DMS 273 treated with DMSO at 0.1 percent for 48 hours (cell line): ENCODE measurements at regions not wholly inside any gene's neighbourhood (a gene's known extent, or its start where the extent isn't known, plus 50 kb on each side); places are given as distances from the start of the nearest gene placed in this dataset.
"Not testable (repeated sequence)": the region's sequence is repeated elsewhere in the genome, so short reads cannot be mapped to it uniquely, and the experiment has no call there.

ENCODE experiments used
- DNase-seq: peaks from one replicate; lab custom pipeline; 2025; lab: John Stamatoyannopoulos, UW

GRCh38 chr17:72452286-72453173, 331.7 kb downstream of the SOX9 start:
- no peak for DNase-seq

DNA sequence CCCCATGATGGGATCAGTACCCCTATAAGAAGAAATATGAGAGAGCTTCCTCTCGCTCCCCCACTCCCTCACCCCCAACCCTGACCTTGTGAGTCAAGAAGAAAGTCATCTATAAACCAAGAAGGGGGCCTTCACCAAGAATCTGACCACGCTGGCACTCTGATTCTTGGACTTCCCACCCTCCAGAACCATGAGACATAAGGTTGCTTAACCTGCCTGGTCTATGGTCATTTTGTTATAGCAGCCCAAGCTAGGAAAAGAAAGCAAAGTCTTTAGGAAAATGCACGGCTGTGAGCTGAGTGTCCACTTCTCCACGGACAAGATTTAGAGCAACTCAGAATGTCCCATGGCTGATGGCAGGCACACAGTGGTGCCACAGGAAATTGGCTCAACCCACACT, 333.5 kb downstream of the SOX9 start:
- DNase-seq, result no peak

DNA sequence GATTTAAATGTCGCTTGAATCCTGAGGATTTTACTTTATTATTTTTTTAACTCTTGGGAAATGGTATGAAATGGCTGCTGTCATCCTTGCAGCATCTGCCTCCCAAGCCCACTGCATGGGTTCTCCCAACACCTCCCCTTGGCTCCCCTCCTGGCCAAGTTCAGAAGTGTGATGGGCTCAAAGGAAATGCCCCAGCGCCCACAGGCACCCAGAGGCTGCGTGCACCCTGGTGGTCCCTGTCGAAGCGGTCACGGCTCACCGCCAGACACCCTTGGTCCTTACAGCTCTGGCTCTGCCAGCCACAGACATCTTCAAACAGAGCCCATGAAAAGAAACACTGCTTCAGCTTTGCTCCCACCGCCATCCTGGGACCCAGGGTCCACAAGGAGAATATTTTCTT, 334.7 kb downstream of the SOX9 start:
- no peak for DNase-seq

- DNase-seq, result no peak
Observed at GRCh38 chr17:72456075-72456474, 335.3 kb downstream of the SOX9 start.

DNA sequence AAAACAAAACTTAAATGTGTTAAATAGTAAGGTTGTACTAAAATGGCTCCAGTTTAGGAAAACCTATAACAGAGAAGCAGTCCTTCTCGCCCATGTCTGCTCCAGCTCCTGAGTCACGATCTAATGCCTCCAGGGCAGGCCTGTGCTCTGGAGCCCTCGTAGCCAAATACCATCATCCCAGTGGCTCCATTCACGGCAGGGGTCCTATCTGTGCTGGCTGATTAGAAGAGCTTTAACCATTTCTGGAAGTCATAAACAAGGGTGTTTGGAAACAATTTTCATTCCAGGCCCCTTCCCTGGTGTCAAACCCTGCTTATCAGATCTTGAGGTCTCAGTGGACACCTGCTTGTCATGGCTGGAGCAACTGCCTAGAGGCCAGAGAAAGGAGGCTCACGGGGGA, 336.9 kb downstream of the SOX9 start:
- no peak for DNase-seq

GRCh38 chr17:72458301-72458700, 337.5 kb downstream of the SOX9 start:
- no peak for DNase-seq

DNA sequence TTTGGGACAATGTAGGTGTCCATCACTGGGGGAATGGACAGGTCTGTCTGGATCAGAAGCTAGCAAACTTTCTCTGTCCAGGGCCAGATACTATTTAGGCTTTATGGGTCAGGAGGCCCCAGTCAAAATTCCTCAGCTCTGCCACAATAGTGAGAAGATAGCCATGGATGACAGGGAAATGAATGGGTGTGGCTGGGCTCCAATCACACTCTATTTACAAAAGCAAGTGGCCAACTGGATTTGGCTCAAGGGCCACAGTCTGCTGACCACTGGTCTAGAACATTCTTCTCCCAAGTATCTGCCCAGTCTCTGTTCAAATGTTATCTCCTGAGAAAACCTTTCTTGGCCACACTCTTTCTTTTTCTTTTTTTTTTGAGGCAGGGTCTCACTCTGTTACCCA, 339.9 kb downstream of the SOX9 start:
- no peak for DNase-seq

- no peak for DNase-seq
Observed at GRCh38 chr17:72461757-72462156, 340.9 kb downstream of the SOX9 start.

DNA sequence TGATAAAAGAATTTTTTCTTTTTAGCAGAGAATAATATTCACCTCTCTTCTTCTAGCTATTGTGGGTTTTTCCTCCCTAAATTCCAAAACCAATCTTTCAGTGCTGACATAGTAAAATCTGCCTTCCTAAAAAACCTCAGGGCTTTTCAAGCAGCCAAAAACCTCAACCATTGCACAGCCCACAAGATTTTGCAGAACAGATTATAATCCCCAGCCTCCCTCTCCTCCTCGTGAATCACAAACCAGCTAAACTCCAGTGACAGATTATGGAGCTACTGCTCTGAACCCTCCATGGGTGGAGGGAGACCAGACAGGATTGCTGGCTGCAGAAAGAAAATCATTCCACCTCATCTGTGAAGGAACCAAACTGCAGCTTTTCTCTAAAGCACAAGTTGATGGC, 341.6 kb downstream of the SOX9 start:
- DNase-seq, result no peak

DNA sequence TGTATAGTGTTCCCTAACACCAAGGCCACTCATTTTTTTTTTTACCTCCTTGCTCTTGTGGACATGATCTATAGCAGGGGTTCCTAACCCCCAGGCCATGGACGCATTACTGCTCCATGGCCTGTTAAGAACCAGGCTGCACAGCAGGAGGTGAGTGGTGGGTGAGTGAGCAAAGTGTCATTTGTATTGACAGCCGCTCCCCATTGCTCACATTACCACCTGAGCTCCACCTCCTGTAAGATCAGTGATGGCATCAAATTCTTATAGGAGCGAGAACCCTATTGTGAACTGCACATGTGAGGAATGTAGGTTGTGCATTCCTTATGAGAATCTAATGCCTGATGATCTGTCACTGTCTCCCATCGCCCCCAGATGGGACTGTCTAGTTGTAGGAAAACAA, 342.0 kb downstream of the SOX9 start:
- no peak for DNase-seq

DNA sequence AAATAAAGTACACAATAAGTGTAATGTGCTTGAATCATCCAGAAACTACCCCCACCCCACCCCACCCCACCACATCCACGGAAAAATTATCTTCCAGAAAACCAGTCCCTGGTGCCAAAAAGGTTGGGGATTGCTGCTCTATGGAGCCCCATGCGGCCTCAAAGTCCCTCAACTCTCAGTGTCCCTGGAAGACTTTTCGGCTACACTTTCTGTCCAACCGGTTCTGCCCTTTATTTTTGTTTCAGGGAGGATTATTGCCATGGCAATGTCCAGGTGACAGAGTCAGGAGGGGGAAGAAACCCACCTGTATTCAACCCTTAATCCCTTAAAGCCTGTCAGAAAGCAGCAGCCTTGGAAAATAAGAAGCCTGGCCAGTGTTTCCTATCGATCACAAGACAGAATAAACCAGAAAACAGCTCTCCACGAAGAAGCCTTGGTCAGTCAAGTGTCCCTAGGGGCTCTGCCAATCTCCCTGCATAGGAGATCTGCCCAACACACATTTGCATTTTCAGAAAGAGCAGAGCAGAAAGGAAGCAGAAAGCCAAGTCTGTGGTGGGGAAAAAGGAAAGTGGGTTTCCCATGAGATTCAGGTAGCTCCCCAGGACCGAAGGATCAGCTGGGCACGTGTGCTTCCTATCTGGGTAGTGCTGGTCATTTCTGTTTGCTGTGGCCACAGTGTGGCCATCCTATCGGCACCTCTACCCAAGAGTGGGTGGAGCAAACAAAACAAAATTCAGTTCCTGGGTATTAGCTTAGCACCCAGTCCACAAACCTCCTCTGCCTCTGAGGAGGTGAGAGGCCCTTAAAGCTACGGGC, 342.7 kb downstream of the SOX9 start:
- no peak for DNase-seq

GRCh38 chr17:72464221-72464620, 343.4 kb downstream of the SOX9 start:
- DNase-seq, result not testable (repeated sequence)

DNA sequence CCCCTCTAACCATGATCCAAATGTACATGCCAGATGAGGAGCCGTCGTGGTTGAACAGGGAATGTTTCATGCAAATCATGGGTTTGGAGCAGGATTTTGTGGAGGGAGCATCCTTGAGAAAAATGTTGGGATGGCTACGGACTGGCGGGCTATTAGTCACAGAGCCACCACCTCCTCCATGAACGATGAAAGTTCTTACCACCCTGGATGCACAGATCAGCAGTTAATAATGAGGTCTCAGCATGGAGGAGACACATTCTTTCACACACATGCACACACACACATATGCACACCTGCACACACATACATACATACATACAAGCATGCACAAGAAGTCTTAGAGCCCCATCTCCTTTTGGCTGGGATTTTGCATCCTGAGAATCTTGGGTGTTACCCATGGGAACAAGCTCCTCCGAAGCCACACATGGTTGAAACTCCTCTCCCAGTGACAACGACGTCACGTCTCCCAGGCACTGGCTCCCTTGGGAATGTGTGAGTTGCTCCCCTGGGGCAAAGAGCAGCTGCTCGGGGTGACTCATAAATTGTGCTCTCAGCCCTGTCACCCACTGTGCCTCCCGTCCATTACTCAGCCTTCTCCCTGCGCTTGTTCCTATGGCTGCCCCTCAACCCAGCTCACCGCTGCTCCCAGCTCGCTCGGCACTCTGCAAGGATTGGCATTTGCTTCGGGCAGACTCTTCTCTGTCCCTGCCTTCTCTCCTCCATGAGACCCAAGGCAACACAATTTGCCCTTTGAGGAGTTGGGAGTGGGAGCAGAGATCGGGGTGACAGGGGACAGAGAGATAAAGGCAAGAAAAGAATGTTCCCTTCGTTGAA, 344.6 kb downstream of the SOX9 start:
- no peak for DNase-seq

DNA sequence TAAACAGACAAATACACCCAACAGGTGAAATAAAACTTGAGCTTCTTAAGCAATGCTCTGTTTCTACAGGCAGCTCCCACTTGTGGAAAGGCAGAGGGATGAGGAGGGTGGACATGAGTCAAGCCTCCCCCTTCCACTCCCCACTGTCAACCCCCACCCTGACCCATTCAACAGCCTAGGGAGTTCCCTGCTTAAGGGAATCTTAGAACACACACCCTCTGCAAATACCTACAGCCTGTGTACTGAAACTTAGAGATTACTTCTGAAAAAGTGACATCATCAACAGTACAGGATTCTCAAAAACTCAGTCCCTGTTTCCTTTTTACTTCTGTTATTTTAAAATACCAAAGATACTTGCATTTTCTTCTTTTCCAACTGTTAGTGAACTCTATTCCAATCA, 345.4 kb downstream of the SOX9 start:
- DNase-seq, result no peak

DNA sequence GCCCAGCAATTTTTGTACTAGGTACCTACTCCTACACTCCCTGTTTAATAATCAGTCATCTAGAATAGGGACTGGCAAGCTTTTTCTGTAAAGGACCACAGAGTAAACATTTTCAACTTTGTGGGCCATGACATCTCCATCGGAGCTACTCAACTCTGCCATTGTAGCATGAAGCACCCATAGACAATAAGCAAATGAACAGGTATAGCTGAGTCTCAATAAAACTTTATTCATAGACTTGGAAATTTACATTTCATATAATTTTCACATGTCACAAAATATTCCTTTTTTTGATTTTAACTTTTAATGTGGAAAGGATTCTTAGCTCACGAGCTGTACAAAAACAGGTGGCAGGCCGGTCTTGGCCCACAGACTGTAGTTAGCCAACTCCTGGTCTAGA, 345.8 kb downstream of the SOX9 start:
- DNase-seq, result no peak

DNA sequence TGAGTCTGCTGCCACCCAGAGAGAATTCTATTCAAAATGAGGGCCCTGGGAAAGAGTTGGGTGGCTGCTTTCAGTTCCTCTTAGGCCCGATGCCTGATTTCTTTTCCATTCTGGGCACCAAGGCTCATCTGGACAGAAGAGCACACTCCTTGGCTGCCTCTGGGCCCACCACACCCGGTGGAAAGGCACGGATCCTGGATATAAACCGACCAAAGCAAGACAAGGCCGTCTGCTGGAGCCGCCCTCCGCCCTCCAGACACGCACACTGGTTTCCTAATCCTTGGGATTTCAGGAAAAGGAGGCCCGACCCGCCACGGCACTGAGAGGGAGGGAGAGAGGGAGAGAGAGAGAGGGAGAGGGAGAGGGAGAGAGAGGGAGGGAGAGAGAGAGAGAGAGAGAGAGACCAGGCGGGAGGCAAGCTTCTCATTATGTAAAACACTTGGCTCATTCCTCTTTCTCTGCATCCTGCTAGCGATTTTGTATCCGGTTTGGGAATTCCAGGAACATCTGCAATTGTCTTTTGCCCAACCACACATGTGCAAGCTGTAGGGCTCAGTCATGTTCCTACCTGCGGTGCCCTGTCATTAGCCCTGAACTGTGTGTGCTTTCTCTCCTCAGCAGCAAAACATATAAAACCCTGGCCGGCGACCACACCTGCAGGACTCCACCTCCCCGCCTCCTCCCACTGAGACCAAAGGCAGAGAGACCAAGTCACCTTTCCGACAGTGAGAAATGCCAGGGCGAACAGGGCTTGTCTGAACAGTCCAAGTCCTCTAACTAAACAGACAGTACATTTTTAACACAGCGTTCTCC, 347.2 kb downstream of the SOX9 start:
- no peak for DNase-seq

DNA sequence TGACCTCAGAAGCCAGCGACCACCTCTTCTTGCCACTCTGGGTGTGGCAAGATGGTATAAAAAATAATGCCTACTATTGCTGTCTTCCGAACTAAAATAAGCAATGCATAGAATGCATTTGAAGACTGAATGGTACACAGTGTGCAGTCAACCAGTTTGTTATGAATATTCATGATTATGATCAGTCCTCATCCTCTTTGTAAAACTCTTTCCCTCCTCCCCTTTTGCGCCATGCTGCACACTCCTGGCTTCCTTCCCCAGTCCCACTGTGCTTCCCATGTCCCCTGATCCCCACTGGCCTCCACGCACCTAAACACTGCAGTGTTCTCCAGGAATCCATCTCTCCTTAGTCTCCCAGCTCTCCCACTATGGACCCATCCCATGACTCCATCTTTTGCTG, 348.0 kb downstream of the SOX9 start:
- no peak for DNase-seq

- DNase-seq, result no peak
Observed at GRCh38 chr17:72470121-72470705, 349.4 kb downstream of the SOX9 start.

GRCh38 chr17:72470734-72471133, 349.9 kb downstream of the SOX9 start:
- no peak for DNase-seq

DNA sequence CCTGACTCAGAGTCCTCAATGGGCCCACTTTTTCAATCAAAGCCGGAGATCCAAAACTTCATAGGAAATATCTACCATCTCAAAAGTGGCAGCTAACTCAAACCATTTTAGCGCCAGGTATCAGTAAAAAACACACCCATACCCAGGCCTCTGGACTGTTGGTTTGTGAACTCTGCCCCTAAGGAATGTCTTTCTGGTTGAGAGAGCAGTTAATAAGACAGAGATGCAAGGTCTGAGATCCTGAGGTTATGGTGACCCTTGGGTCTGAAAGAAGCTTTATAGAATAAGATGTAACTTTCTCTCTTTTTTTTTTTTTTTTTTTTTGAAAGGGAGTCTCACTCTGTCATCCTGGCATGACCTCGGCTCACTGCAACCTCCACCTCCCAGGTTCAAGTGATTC, 350.5 kb downstream of the SOX9 start:
- DNase-seq, result no peak

DNA sequence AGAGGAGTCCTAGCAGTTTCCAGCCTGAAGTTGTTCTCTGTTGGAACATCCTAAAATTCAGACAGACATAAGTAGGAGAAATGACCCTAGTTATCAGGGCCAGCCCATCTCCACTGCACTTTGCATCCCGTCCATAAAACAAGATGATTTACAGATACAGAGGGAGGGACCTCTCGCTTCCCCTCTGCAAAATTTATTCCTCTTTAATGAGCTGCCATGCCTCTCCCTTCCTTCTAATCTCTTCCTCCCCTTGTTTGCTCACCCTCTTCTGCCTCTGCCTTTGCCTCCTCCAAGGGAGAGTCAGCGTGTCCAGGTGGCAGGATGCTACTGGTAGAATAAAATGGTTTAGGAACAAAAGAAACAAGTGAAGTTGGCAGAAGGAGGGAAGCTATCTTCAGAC, 351.3 kb downstream of the SOX9 start:
- DNase-seq, result no peak
